ENCODE measurements at regions not wholly inside any gene's neighbourhood (a gene's known extent, or its start where the extent isn't known, plus 50 kb on each side); places are given as distances from the start of the nearest gene placed in this dataset.
"Not testable (repeated sequence)": the region's sequence is repeated elsewhere in the genome, so short reads cannot be mapped to it uniquely, and the experiment has no call there.

GRCh38 chr4:27811948-27812347 is 951.3 kb downstream of the STIM2 start:
- no peak for TF ChIP-seq CTCF (IDR thresholded peaks at IDR 0.05; ENCODE audit: low read depth, low read length)
- H3K4me3 ChIP-seq (ENCODE audit: low read depth, low read length): no peak overlapping the region

DNA sequence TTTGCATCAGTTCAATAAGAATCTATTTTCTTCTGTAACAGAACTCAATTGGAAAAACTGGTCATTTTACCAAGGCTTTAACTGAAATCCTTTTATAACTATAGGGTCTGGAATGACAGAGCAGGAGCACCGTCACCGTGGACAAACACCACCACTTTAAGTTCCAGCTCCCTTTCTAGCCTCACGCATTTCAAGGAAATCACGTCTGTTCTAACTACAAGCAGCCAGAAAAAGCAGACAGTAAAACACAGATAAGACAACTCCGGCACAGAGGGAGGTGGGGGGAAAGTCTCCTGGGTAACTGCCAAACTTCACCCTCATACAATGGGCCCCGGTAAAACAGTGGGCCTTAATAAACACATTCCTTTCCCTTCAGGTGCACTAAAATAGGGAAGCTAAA is 952.6 kb downstream of the STIM2 start:
- H3K4me3 ChIP-seq (ENCODE audit: low read depth, low read length): not testable (repeated sequence)

DNA sequence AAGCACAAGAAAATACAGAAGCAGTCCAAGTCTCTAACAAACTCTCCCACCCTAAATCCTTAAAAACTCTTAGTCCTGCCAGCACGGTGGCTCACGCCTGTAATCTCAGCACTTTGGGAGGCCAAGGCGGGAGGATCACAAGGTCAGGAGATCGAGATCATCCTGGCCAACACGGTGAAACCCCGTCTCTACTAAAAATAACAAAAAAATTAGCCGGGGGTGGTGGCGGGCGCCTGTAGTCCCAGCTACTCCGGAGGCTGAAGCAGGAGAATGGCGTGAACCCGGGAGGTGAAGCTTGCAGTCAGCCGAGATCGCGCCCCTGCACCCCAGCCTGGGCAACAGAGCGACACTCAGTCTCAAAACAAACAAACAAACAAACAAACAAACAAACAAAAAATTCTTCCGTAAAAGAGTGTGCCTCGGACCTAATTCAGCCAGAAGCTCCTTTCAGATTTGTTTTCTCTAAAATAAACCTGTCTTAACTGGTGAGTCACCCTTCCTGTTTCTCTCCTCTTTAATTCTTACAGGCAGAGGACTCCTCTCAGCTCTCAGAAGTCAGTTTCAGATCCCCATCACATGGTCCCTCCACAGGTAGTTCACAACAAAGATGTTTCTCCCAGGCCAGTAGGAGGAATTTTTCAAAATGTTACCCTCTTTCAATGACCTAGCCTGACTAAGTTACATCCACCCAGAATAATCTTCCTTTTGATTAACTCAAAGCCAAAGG is 953.2 kb downstream of the STIM2 start:
- not testable (repeated sequence) for H3K4me3 ChIP-seq (ENCODE audit: low read depth, low read length)

DNA sequence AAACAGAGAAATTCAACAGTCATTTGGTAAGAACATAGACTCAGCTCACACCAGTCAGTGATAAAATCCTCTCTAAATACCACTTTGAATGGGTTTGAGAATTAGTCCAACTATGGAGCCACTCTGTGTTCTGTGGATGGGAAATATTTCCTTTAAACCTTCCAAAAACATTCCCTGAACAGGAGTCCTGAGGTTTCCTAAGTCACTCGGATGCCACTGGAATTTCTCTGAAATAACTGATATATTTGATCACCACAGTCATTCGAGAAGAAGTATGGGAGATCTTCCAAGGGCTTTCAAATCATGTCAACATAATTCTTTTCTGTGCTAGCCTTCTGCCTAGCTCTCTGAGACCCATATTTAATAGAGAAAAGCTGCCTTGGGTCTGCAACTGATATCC is 958.6 kb downstream of the STIM2 start:
- TF ChIP-seq CTCF (IDR thresholded peaks at IDR 0.05; ENCODE audit: low read depth, low read length): no peak
- H3K4me3 ChIP-seq (ENCODE audit: low read depth, low read length): no peak overlapping the region

GRCh38 chr4:27828843-27829242 is 968.2 kb downstream of the STIM2 start:
- no peak overlapping the region for H3K4me3 ChIP-seq (ENCODE audit: low read depth, low read length)
- TF ChIP-seq CTCF (IDR thresholded peaks at IDR 0.05; ENCODE audit: low read depth, low read length): no peak

- TF ChIP-seq CTCF (IDR thresholded peaks at IDR 0.05; ENCODE audit: low read depth, low read length): no peak
- no peak overlapping the region for H3K4me3 ChIP-seq (ENCODE audit: low read depth, low read length)
Observed at GRCh38 chr4:27830251-27830650, 969.6 kb downstream of the STIM2 start.

DNA sequence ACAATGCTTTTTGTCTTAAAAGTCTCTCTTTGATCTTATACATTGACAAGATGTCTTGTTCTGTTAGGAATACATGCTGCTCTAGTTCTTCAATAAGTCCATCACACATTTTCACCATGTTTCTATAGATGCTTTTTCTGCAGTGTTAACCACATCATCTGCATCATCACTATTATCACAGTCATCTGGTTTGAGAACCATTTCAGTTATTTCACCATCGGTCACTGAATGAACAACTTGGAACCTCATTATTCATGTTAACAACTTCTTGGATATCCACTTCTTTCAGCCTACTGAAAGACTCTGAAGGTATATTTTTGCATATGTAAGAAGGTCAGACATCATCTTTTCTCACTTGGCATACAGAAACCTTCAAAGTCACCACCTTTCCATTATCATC is 975.2 kb downstream of the STIM2 start:
- H3K4me3 ChIP-seq (ENCODE audit: low read depth, low read length): no peak overlapping the region

DNA sequence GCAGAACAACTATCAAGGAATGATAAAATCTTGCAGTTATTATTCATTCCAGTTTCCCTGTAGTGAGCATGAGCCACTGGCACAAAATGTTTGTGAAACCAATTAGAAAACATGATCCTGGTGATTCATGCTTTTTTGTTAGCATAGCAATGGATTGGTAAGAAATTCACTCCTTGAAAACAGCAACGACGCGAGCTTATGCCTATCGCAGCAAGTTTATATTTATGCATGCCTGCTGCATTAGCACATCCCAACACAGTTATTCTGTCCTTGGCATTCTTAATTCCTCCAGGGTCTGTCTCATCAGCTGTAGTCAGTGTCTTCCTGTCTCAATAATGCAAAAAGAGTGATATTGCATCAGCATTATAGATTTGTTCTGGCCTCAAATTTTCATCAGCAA is 975.9 kb downstream of the STIM2 start:
- TF ChIP-seq CTCF (IDR thresholded peaks at IDR 0.05; ENCODE audit: low read depth, low read length): no peak
- no peak overlapping the region for H3K4me3 ChIP-seq (ENCODE audit: low read depth, low read length)

More for the DNA sequence above, 975.2 kb downstream of the STIM2 start:
- no peak for TF ChIP-seq CTCF (IDR thresholded peaks at IDR 0.05; ENCODE audit: low read depth, low read length)

Data from WI38 (cell line).